Activated CD4-positive, alpha-beta memory T cell treated with anti-CD3 and anti-CD28 coated beads for 36 hours (primary cell): ENCODE measurements at regions not wholly inside any gene's neighbourhood (a gene's known extent, or its start where the extent isn't known, plus 50 kb on each side); places are given as distances from the start of the nearest gene placed in this dataset.
"Not testable (repeated sequence)": the region's sequence is repeated elsewhere in the genome, so short reads cannot be mapped to it uniquely, and the experiment has no call there.

ENCODE experiments used
- CTCF ChIA-PET: fragments of 350-600 bp; sonication (Branson Sonifier 250); formaldehyde crosslinking; loops from one replicate; lab custom pipeline; 2021; ENCODE audit warnings: antibody characterized with exemption, inconsistent platforms; lab: Charles Lee
- POLR2A ChIA-PET: fragments of 350-600 bp; sonication (Branson Sonifier 250); formaldehyde crosslinking; loops from one replicate; lab custom pipeline; 2021; ENCODE audit warnings: antibody characterized with exemption; lab: Charles Lee
- DNase-seq: peaks from one replicate; pipeline ENCODE4 v3.0.0-alpha.2; 2020
- H3K27ac Mint-ChIP-seq: one replicate; pipeline ENCODE4 v1.8.0; 2021; ENCODE audit warnings: mixed read lengths
- H3K27me3 Mint-ChIP-seq: one replicate; pipeline ENCODE4 v1.8.0; 2021; ENCODE audit warnings: mixed read lengths
- H3K36me3 Mint-ChIP-seq: one replicate; pipeline ENCODE4 v1.8.0; 2021; ENCODE audit warnings: mixed read lengths
- H3K4me1 Mint-ChIP-seq: one replicate; pipeline ENCODE4 v1.8.0; 2021; ENCODE audit warnings: low read depth, mixed read lengths
- H3K4me3 Mint-ChIP-seq: one replicate; pipeline ENCODE4 v1.8.0; 2021; ENCODE audit warnings: mild to moderate bottlenecking, mixed read lengths
- H3K9me3 Mint-ChIP-seq: one replicate; pipeline ENCODE4 v1.8.0; 2021; ENCODE audit warnings: mixed read lengths
- intact Hi-C: fragments of 100-400 bp; cut with micrococcal nuclease; formaldehyde crosslinking; loops from one replicate; pipeline ENCODE4 v1.15.1; 2023

GRCh38 chr15:22598552-22598951, 139.8 kb downstream of the GOLGA6L22 start:
- POLR2A ChIA-PET, H3K27me3 Mint-ChIP-seq, H3K9me3 Mint-ChIP-seq, H3K36me3 Mint-ChIP-seq, CTCF ChIA-PET, H3K4me1 Mint-ChIP-seq, H3K4me3 Mint-ChIP-seq, DNase-seq, intact Hi-C loops, H3K27ac Mint-ChIP-seq: not testable (repeated sequence)

- DNase-seq, H3K36me3 Mint-ChIP-seq, H3K27ac Mint-ChIP-seq, CTCF ChIA-PET, H3K4me1 Mint-ChIP-seq, H3K9me3 Mint-ChIP-seq, H3K27me3 Mint-ChIP-seq, POLR2A ChIA-PET, H3K4me3 Mint-ChIP-seq, intact Hi-C loops: not testable (repeated sequence)
Observed at GRCh38 chr15:22599526-22600320, 141.0 kb downstream of the GOLGA6L22 start.

DNA sequence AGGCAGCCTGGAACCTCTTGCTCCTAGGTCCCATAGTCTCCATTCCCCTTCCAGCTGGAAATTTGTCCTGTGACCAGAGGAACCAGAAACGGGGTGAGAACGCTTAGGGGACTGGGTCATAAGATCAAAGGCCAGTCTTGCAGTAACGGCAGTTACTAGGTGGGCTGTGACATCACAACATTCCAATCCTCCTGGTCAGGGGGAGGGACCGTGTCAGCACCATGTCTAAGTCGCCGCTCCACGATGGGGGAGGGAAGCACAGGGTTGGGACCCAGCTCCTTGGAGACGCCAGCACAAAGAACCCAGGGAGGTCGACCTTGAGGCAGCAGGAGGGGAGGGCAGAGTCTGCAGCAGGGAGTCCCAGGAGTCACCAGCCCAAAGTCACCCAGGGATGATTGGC, 158.3 kb downstream of the GOLGA6L22 start:
- H3K9me3 Mint-ChIP-seq, H3K4me1 Mint-ChIP-seq, H3K27me3 Mint-ChIP-seq, DNase-seq, CTCF ChIA-PET, H3K4me3 Mint-ChIP-seq, intact Hi-C loops, H3K27ac Mint-ChIP-seq, H3K36me3 Mint-ChIP-seq, POLR2A ChIA-PET: not testable (repeated sequence)

DNA sequence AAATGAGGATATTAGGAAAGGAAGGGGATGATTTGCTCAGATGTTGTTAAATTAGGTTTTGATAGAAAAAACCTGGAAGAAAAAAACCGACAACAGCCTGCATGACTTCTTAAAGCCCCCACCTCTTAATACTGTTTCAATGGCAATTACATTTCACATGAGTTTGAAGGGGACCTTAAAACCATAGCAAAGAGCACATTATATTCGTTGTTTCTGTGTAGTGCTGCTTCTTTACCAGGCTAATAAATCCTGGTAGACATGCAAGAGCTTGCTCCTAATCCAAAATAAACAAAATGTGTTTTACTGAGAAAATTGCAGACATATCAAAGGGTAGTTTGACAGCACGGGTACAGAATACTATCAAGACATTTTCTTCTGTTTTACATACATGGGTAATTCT, 154.7 kb upstream of the NIPA1 start:
- POLR2A ChIA-PET, H3K4me1 Mint-ChIP-seq, CTCF ChIA-PET, H3K36me3 Mint-ChIP-seq, H3K4me3 Mint-ChIP-seq, H3K9me3 Mint-ChIP-seq, DNase-seq, H3K27ac Mint-ChIP-seq, intact Hi-C loops, H3K27me3 Mint-ChIP-seq: not testable (repeated sequence)

GRCh38 chr15:22639983-22640382, 146.5 kb upstream of the NIPA1 start:
- H3K27ac Mint-ChIP-seq, H3K4me3 Mint-ChIP-seq, intact Hi-C loops, H3K9me3 Mint-ChIP-seq, DNase-seq, H3K36me3 Mint-ChIP-seq, POLR2A ChIA-PET, CTCF ChIA-PET, H3K4me1 Mint-ChIP-seq: not testable (repeated sequence)
- peaks cover 16% of the 10 kb centered on the region for H3K27me3 Mint-ChIP-seq

GRCh38 chr15:22649458-22649857, 137.0 kb upstream of the NIPA1 start:
- intact Hi-C loops, DNase-seq, H3K4me1 Mint-ChIP-seq, H3K27me3 Mint-ChIP-seq, POLR2A ChIA-PET, H3K27ac Mint-ChIP-seq, H3K9me3 Mint-ChIP-seq, H3K36me3 Mint-ChIP-seq, CTCF ChIA-PET, H3K4me3 Mint-ChIP-seq: not testable (repeated sequence)

GRCh38 chr15:22651179-22651578, 135.3 kb upstream of the NIPA1 start:
- H3K27me3 Mint-ChIP-seq, POLR2A ChIA-PET, H3K4me3 Mint-ChIP-seq, H3K36me3 Mint-ChIP-seq, H3K9me3 Mint-ChIP-seq, CTCF ChIA-PET, H3K4me1 Mint-ChIP-seq, DNase-seq, H3K27ac Mint-ChIP-seq, intact Hi-C loops: not testable (repeated sequence)

DNA sequence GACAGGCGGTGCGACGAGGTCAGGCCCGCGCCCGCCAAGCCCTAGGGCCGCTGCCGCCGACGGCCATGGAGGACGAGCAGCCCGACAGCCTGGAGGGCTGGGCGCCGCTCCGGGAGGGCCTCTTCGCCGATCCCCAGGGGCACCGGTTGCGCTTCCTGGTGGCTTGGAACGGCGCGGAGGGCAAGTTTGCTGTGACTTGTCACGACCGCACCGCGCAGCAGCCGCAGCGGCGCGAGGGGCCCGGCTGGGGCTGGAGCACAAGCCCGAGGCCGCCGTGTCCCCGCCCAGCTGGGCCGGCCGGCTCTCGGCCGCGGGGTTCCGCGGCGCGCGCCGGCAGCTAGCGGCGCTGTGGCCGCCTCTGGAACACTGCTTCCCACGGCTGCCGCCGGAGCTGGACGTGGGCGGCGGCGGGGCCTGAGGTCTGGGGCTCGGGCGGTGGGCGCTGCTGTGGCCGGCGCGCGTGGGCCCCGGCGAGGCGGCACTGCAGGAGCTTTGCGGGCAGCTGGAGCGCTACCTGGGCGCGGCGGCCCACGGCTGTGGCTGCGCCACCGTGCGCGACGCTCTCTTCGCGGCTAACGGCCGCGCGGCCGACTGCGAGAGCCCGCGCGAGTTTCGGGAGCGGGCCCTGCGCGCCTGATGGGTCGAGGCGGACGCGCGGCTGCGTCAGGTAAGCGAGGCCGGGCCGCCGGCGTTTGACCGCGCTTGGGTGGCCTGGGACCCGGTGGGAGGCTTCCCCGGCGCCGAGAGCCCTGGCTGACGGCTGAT, 122.0 kb upstream of the NIPA1 start:
- not testable (repeated sequence) for H3K4me3 Mint-ChIP-seq, H3K9me3 Mint-ChIP-seq

GRCh38 chr15:22665059-22665702, 121.3 kb upstream of the NIPA1 start:
- POLR2A ChIA-PET, CTCF ChIA-PET, H3K36me3 Mint-ChIP-seq, H3K27me3 Mint-ChIP-seq, H3K9me3 Mint-ChIP-seq: not testable (repeated sequence)
- intact Hi-C loops = loop anchor here (1.0 kb wide), 1 partner anchor 115 kb away; no protein-coding TSS in a partner anchor
- H3K27ac Mint-ChIP-seq = peak overlapping the region; percentile 75
- H3K4me1 Mint-ChIP-seq = peaks cover 12% of the 10 kb centered on the region
- peak; percentile 25 for DNase-seq
- H3K4me3 Mint-ChIP-seq = peak overlapping the region; percentile 56

More for the DNA sequence above, 122.0 kb upstream of the NIPA1 start:
- peak; percentile 46 for DNase-seq
- intact Hi-C loops = loop anchor here (1.0 kb wide), 1 partner anchor 116 kb away; no protein-coding TSS in a partner anchor
- H3K36me3 Mint-ChIP-seq, H3K27ac Mint-ChIP-seq, POLR2A ChIA-PET, H3K27me3 Mint-ChIP-seq, CTCF ChIA-PET: not testable (repeated sequence)
- peaks cover 12% of the 10 kb centered on the region for H3K4me1 Mint-ChIP-seq

DNA sequence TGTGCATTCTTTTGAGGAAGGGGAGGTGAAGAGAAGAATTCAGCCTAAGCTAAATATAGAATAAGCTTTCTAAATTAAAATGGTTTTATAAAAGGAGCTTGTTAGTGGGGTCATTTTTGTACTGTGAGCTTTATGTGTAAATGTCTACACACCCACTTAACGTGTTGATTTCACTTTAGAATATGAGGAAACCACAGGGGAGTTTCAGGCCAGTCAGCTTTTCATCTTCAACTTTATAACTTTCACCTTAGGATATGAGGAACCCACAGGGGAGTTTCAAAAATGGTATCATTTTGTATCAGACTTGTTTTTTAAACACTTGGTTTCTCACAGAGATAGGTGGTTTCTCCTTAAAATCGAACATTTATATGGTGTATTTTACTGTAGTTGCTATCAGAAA, 120.7 kb upstream of the NIPA1 start:
- POLR2A ChIA-PET, H3K9me3 Mint-ChIP-seq, H3K27me3 Mint-ChIP-seq, H3K36me3 Mint-ChIP-seq, CTCF ChIA-PET: not testable (repeated sequence)
- peaks cover 12% of the 10 kb centered on the region for H3K4me1 Mint-ChIP-seq
- intact Hi-C loops = loop anchor here (1.0 kb wide), 1 partner anchor 115 kb away; no protein-coding TSS in a partner anchor
- peak; percentile 30 for DNase-seq
- H3K4me3 Mint-ChIP-seq = peak overlapping the region; percentile 56
- H3K27ac Mint-ChIP-seq = peak overlapping the region; percentile 75

- intact Hi-C loops, H3K27ac Mint-ChIP-seq: not testable (repeated sequence)
Observed at GRCh38 chr15:22684786-22685185, 101.7 kb upstream of the NIPA1 start.

DNA sequence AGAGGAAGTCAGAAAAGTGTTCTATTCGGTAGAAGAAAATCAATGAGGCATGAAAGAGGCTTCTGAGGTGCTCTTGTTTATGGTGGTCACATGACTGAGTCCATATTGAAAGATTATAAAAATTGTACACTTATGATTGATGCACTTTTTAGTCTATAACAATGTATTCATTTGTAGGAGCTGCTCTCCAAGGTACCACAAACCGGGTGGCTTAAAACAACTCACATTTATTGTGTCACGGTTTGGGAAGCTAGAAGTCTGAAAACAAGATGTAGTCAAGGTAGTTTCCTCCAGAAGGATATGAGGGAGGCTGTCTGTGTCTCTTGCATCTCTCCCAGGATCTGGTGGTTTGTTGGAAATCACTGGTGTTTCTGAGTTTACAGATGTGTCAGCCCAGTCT, 86.6 kb upstream of the NIPA1 start:
- H3K27ac Mint-ChIP-seq, CTCF ChIA-PET, H3K4me3 Mint-ChIP-seq: not testable (repeated sequence)

More at GRCh38 chr15:22684786-22685185, 101.7 kb upstream of the NIPA1 start:
- DNase-seq = peak; percentile 10
- POLR2A ChIA-PET, H3K9me3 Mint-ChIP-seq, H3K36me3 Mint-ChIP-seq, H3K27me3 Mint-ChIP-seq, CTCF ChIA-PET, H3K4me3 Mint-ChIP-seq, H3K4me1 Mint-ChIP-seq: not testable (repeated sequence)

More for the DNA sequence above, 86.6 kb upstream of the NIPA1 start:
- DNase-seq, H3K36me3 Mint-ChIP-seq, H3K27me3 Mint-ChIP-seq, POLR2A ChIA-PET, H3K9me3 Mint-ChIP-seq, intact Hi-C loops, H3K4me1 Mint-ChIP-seq: not testable (repeated sequence)
